ENCODE measurements at regions not wholly inside any gene's neighbourhood (a gene's known extent, or its start where the extent isn't known, plus 50 kb on each side); places are given as distances from the start of the nearest gene placed in this dataset.
"Not testable (repeated sequence)": the region's sequence is repeated elsewhere in the genome, so short reads cannot be mapped to it uniquely, and the experiment has no call there.

DNA sequence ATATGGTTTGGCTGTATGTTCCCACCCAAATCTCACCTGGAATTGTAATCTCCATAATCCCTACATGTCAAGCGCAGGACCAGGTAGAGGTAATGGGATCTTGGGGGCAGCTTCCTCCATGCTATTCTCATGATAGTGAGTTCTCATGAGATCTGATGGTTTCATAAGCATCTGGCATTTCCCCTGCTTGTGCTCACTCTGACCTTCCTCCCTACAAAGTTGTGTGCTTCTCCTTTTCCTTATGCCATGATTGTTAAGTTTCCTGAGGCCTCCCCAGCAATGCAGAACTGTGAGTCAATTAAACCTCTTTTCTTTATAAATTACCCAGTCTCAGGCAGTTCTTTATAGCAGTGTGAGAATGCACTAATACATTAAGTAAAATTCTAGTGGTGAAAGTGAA is 138.3 kb upstream of the THUMPD2 start:
- H3K27me3 ChIP-seq (ENCODE audit: control insufficient read depth in 2 of 2, insufficient read depth in 2 of 2, low read length in 2 of 2); H3K27ac ChIP-seq (ENCODE audit: low read depth in 2 of 2, low read length in 2 of 2); H3K9ac ChIP-seq (ENCODE audit: low read depth in 1 of 2, low read length in 2 of 2); H3K36me3 ChIP-seq (ENCODE audit: control insufficient read depth in 2 of 2, insufficient read depth in 2 of 2, low read length in 2 of 2); H3K4me1 ChIP-seq (ENCODE audit: control insufficient read depth in 2 of 2, insufficient read depth in 2 of 2, low read length in 2 of 2); H3K9me3 ChIP-seq (ENCODE audit: control insufficient read depth in 2 of 2, low read length in 2 of 2); H3K4me3 ChIP-seq (ENCODE audit: low read length in 2 of 2): not testable (repeated sequence)

GRCh38 chr2:39914949-39915348 is 135.9 kb upstream of the THUMPD2 start:
- H3K4me3 ChIP-seq (ENCODE audit: low read length in 2 of 2): no peak overlapping the region
- no peaks in the 10 kb centered on the region for H3K36me3 ChIP-seq (ENCODE audit: control insufficient read depth in 2 of 2, insufficient read depth in 2 of 2, low read length in 2 of 2)
- no peak overlapping the region for H3K9ac ChIP-seq (ENCODE audit: low read depth in 1 of 2, low read length in 2 of 2)
- no peaks in the 10 kb centered on the region for H3K9me3 ChIP-seq (ENCODE audit: control insufficient read depth in 2 of 2, low read length in 2 of 2)
- H3K4me1 ChIP-seq (ENCODE audit: control insufficient read depth in 2 of 2, insufficient read depth in 2 of 2, low read length in 2 of 2): no peaks in the 10 kb centered on the region
- H3K27ac ChIP-seq (ENCODE audit: low read depth in 2 of 2, low read length in 2 of 2): no peak overlapping the region
- no peaks in the 10 kb centered on the region for H3K27me3 ChIP-seq (ENCODE audit: control insufficient read depth in 2 of 2, insufficient read depth in 2 of 2, low read length in 2 of 2)

GRCh38 chr2:39913648-39914461 is 134.8 kb upstream of the THUMPD2 start:
- H3K27me3 ChIP-seq (ENCODE audit: control insufficient read depth in 2 of 2, insufficient read depth in 2 of 2, low read length in 2 of 2): no peaks in the 10 kb centered on the region
- no peak overlapping the region for H3K4me3 ChIP-seq (ENCODE audit: low read length in 2 of 2)
- H3K4me1 ChIP-seq (ENCODE audit: control insufficient read depth in 2 of 2, insufficient read depth in 2 of 2, low read length in 2 of 2): no peaks in the 10 kb centered on the region
- H3K9me3 ChIP-seq (ENCODE audit: control insufficient read depth in 2 of 2, low read length in 2 of 2): no peaks in the 10 kb centered on the region
- no peak overlapping the region for H3K9ac ChIP-seq (ENCODE audit: low read depth in 1 of 2, low read length in 2 of 2)
- H3K27ac ChIP-seq (ENCODE audit: low read depth in 2 of 2, low read length in 2 of 2): no peak overlapping the region
- no peaks in the 10 kb centered on the region for H3K36me3 ChIP-seq (ENCODE audit: control insufficient read depth in 2 of 2, insufficient read depth in 2 of 2, low read length in 2 of 2)

DNA sequence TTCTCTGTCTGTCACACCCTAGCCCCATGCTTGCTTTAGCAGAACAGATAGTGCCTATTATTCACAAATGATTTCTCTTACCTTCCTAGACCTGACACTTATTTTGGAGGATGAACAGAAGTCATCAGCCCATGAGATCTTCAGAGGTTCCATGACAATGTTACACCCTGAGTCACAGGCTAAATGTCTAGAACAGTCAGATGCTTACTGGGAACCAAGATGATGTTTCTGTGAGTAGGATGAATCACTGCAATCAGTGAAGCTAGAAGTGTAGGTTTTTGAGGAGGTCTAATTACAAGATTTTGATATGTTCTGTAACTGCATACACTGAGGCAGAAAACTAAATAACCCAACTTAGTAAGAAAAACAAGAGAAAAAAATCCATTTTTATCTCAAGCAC is 123.0 kb upstream of the THUMPD2 start:
- Histone ChIP-seq H3K9me3 (ENCODE audit: control insufficient read depth in 2 of 2, low read length in 2 of 2) (no peaks in the 10 kb centered on the region), H3K27me3 (ENCODE audit: control insufficient read depth in 2 of 2, insufficient read depth in 2 of 2, low read length in 2 of 2) (no peaks in the 10 kb centered on the region), H3K27ac (ENCODE audit: low read depth in 2 of 2, low read length in 2 of 2) (no peak overlapping the region), H3K4me3 (ENCODE audit: low read length in 2 of 2) (no peak overlapping the region), H3K9ac (ENCODE audit: low read depth in 1 of 2, low read length in 2 of 2) (no peak overlapping the region), H3K36me3 (ENCODE audit: control insufficient read depth in 2 of 2, insufficient read depth in 2 of 2, low read length in 2 of 2) (no peaks in the 10 kb centered on the region), H3K4me1 (ENCODE audit: control insufficient read depth in 2 of 2, insufficient read depth in 2 of 2, low read length in 2 of 2) (no peaks in the 10 kb centered on the region)

- no peaks in the 10 kb centered on the region for H3K4me1 ChIP-seq (ENCODE audit: control insufficient read depth in 2 of 2, insufficient read depth in 2 of 2, low read length in 2 of 2)
- no peak overlapping the region for H3K9ac ChIP-seq (ENCODE audit: low read depth in 1 of 2, low read length in 2 of 2)
- H3K9me3 ChIP-seq (ENCODE audit: control insufficient read depth in 2 of 2, low read length in 2 of 2): no peaks in the 10 kb centered on the region
- no peaks in the 10 kb centered on the region for H3K27me3 ChIP-seq (ENCODE audit: control insufficient read depth in 2 of 2, insufficient read depth in 2 of 2, low read length in 2 of 2)
- H3K4me3 ChIP-seq (ENCODE audit: low read length in 2 of 2): no peak overlapping the region
- no peak overlapping the region for H3K27ac ChIP-seq (ENCODE audit: low read depth in 2 of 2, low read length in 2 of 2)
- H3K36me3 ChIP-seq (ENCODE audit: control insufficient read depth in 2 of 2, insufficient read depth in 2 of 2, low read length in 2 of 2): no peaks in the 10 kb centered on the region
Measured at GRCh38 chr2:39898934-39899333, 119.9 kb upstream of the THUMPD2 start.

DNA sequence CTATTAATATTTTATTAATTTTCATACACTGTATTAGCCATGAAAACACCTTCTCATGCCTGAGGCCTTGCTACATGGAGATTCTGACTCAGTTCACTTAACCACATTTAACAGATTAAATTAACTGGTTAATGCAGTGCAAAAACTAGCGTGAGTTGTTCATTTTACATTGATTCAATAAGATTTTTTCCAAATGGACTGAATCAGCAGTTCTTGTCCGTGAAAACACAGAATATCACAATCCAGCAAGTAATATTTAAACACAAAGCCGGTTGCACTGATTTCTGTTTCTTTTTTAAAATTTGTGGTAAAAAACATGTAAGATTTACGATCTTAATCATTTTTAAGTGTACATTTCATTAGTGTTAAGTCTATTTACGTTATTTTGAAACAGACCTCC is 118.2 kb upstream of the THUMPD2 start:
- Histone ChIP-seq H3K4me1 (ENCODE audit: control insufficient read depth in 2 of 2, insufficient read depth in 2 of 2, low read length in 2 of 2) (no peaks in the 10 kb centered on the region), H3K4me3 (ENCODE audit: low read length in 2 of 2) (no peak overlapping the region), H3K9me3 (ENCODE audit: control insufficient read depth in 2 of 2, low read length in 2 of 2) (no peaks in the 10 kb centered on the region), H3K27ac (ENCODE audit: low read depth in 2 of 2, low read length in 2 of 2) (no peak overlapping the region), H3K27me3 (ENCODE audit: control insufficient read depth in 2 of 2, insufficient read depth in 2 of 2, low read length in 2 of 2) (no peaks in the 10 kb centered on the region), H3K36me3 (ENCODE audit: control insufficient read depth in 2 of 2, insufficient read depth in 2 of 2, low read length in 2 of 2) (no peaks in the 10 kb centered on the region), H3K9ac (ENCODE audit: low read depth in 1 of 2, low read length in 2 of 2) (no peak overlapping the region)

- H3K4me1 ChIP-seq (ENCODE audit: control insufficient read depth in 2 of 2, insufficient read depth in 2 of 2, low read length in 2 of 2): no peaks in the 10 kb centered on the region
- H3K27me3 ChIP-seq (ENCODE audit: control insufficient read depth in 2 of 2, insufficient read depth in 2 of 2, low read length in 2 of 2): no peaks in the 10 kb centered on the region
- no peak overlapping the region for H3K27ac ChIP-seq (ENCODE audit: low read depth in 2 of 2, low read length in 2 of 2)
- no peaks in the 10 kb centered on the region for H3K36me3 ChIP-seq (ENCODE audit: control insufficient read depth in 2 of 2, insufficient read depth in 2 of 2, low read length in 2 of 2)
- no peaks in the 10 kb centered on the region for H3K9me3 ChIP-seq (ENCODE audit: control insufficient read depth in 2 of 2, low read length in 2 of 2)
- no peak overlapping the region for H3K9ac ChIP-seq (ENCODE audit: low read depth in 1 of 2, low read length in 2 of 2)
- no peak overlapping the region for H3K4me3 ChIP-seq (ENCODE audit: low read length in 2 of 2)
Measured at GRCh38 chr2:39894082-39894481, 115.0 kb upstream of the THUMPD2 start.

DNA sequence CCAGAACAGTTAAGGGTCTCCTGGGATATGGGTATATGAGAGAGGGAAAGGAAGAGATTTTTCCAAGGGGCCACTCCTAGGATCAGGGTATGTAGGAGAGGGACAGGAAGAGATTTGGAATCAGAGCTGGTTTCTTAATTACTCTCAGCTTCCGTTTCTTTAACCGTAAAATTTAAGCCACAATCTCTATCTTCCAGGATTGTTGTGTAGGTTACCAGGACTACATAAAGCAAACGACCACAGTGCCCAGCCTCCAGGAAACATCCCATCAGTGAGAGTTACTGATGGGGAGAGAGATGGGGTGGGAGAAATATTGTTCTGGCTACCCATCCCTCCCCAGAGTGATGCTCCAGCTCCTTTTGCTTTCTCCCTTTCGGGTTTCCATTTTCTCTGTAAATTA is 114.6 kb upstream of the THUMPD2 start:
- H3K4me1 ChIP-seq (ENCODE audit: control insufficient read depth in 2 of 2, insufficient read depth in 2 of 2, low read length in 2 of 2): no peaks in the 10 kb centered on the region
- no peak overlapping the region for H3K4me3 ChIP-seq (ENCODE audit: low read length in 2 of 2)
- no peak overlapping the region for H3K27ac ChIP-seq (ENCODE audit: low read depth in 2 of 2, low read length in 2 of 2)
- no peaks in the 10 kb centered on the region for H3K9me3 ChIP-seq (ENCODE audit: control insufficient read depth in 2 of 2, low read length in 2 of 2)
- H3K9ac ChIP-seq (ENCODE audit: low read depth in 1 of 2, low read length in 2 of 2): no peak overlapping the region
- no peaks in the 10 kb centered on the region for H3K36me3 ChIP-seq (ENCODE audit: control insufficient read depth in 2 of 2, insufficient read depth in 2 of 2, low read length in 2 of 2)
- no peaks in the 10 kb centered on the region for H3K27me3 ChIP-seq (ENCODE audit: control insufficient read depth in 2 of 2, insufficient read depth in 2 of 2, low read length in 2 of 2)

GRCh38 chr2:39881948-39882347 is 102.9 kb upstream of the THUMPD2 start:
- no peak overlapping the region for H3K9ac ChIP-seq (ENCODE audit: low read depth in 1 of 2, low read length in 2 of 2)
- no peaks in the 10 kb centered on the region for H3K36me3 ChIP-seq (ENCODE audit: control insufficient read depth in 2 of 2, insufficient read depth in 2 of 2, low read length in 2 of 2)
- H3K4me3 ChIP-seq (ENCODE audit: low read length in 2 of 2): no peak overlapping the region
- H3K9me3 ChIP-seq (ENCODE audit: control insufficient read depth in 2 of 2, low read length in 2 of 2): no peaks in the 10 kb centered on the region
- H3K4me1 ChIP-seq (ENCODE audit: control insufficient read depth in 2 of 2, insufficient read depth in 2 of 2, low read length in 2 of 2): no peaks in the 10 kb centered on the region
- no peaks in the 10 kb centered on the region for H3K27me3 ChIP-seq (ENCODE audit: control insufficient read depth in 2 of 2, insufficient read depth in 2 of 2, low read length in 2 of 2)
- H3K27ac ChIP-seq (ENCODE audit: low read depth in 2 of 2, low read length in 2 of 2): no peak overlapping the region

DNA sequence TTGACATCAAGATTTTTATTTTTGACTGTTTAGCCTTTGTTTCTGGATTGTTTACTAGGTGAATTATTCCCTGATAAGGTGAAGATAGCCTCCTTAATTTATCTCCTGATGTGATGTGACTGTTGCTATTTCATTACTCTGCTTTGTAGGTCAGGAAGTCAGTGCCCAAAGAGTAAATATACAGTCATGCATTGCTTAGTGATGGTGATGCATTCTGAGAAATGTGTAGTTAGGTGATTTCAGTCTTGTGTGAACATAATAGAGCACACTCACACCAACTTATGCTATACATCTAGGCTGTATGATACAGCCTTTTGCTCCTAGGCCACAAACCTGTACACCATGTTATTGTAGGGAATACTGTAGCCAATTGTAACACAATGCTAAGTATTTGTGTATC is 102.4 kb upstream of the THUMPD2 start:
- Histone ChIP-seq H3K27ac (ENCODE audit: low read depth in 2 of 2, low read length in 2 of 2) (no peak overlapping the region), H3K36me3 (ENCODE audit: control insufficient read depth in 2 of 2, insufficient read depth in 2 of 2, low read length in 2 of 2) (no peaks in the 10 kb centered on the region), H3K9me3 (ENCODE audit: control insufficient read depth in 2 of 2, low read length in 2 of 2) (no peaks in the 10 kb centered on the region), H3K27me3 (ENCODE audit: control insufficient read depth in 2 of 2, insufficient read depth in 2 of 2, low read length in 2 of 2) (no peaks in the 10 kb centered on the region), H3K9ac (ENCODE audit: low read depth in 1 of 2, low read length in 2 of 2) (no peak overlapping the region), H3K4me3 (ENCODE audit: low read length in 2 of 2) (no peak overlapping the region), H3K4me1 (ENCODE audit: control insufficient read depth in 2 of 2, insufficient read depth in 2 of 2, low read length in 2 of 2) (no peaks in the 10 kb centered on the region)

GRCh38 chr2:39879001-39879400 is 99.9 kb upstream of the THUMPD2 start:
- H3K9me3 ChIP-seq (ENCODE audit: control insufficient read depth in 2 of 2, low read length in 2 of 2); H3K27ac ChIP-seq (ENCODE audit: low read depth in 2 of 2, low read length in 2 of 2); H3K36me3 ChIP-seq (ENCODE audit: control insufficient read depth in 2 of 2, insufficient read depth in 2 of 2, low read length in 2 of 2); H3K4me1 ChIP-seq (ENCODE audit: control insufficient read depth in 2 of 2, insufficient read depth in 2 of 2, low read length in 2 of 2); H3K4me3 ChIP-seq (ENCODE audit: low read length in 2 of 2); H3K27me3 ChIP-seq (ENCODE audit: control insufficient read depth in 2 of 2, insufficient read depth in 2 of 2, low read length in 2 of 2); H3K9ac ChIP-seq (ENCODE audit: low read depth in 1 of 2, low read length in 2 of 2): not testable (repeated sequence)

Measured in mucosa of rectum (tissue), 2 donors.